Vagina (tissue), 2 donors: ENCODE measurements at regions not wholly inside any gene's neighbourhood (a gene's known extent, or its start where the extent isn't known, plus 50 kb on each side); places are given as distances from the start of the nearest gene placed in this dataset.

Experiments
- DNase-seq, 2 donors: peaks; one replicate each; pipeline ENCODE4 v3.0.0-alpha.2; 2017; ENCODE audit errors: extremely low spot score in 2 of 2
- H3K27ac ChIP-seq: fragments of 200-600 bp; sonication (generic); one replicate; pipeline ENCODE4 v1.5.1; 2019
- H3K27me3 ChIP-seq: fragments of 200-600 bp; sonication (generic); one replicate; pipeline ENCODE4 v1.5.1; 2019
- H3K36me3 ChIP-seq, 2 donors: fragments of 200-600 bp; sonication (generic); one replicate each; pipeline ENCODE4 v1.5.1; 2017 to 2019
- H3K4me1 ChIP-seq: fragments of 200-600 bp; sonication (generic); one replicate; pipeline ENCODE4 v1.5.1; 2019
- H3K4me3 ChIP-seq, 2 donors: fragments of 200-600 bp; sonication (generic); 1 replicate in 1 of 2; 2 replicates in 1 of 2; pipeline ENCODE4 v1.5.1; 2016 to 2019
- H3K9me3 ChIP-seq: fragments of 200-600 bp; sonication (generic); one replicate; pipeline ENCODE4 v1.5.1; 2019
- CTCF ChIP-seq, 3 experiments: fragments of 450-650 bp in 2 of 3; fragments of 200-600 bp in 1 of 3; sonication (generic) in 1 of 3; IDR thresholded peaks; one replicate each; pipeline ENCODE4 v1.5.1; 2017 to 2019; ENCODE audit warnings: antibody characterized with exemption in 3 of 3, mild to moderate bottlenecking in 2 of 3, moderate library complexity in 2 of 3
- POLR2A ChIP-seq, 2 donors: fragments of 450-650 bp; IDR thresholded peaks; one replicate each; pipeline ENCODE4 v1.6.1; 2017; ENCODE audit warnings: antibody characterized with exemption in 2 of 2, mild to moderate bottlenecking in 2 of 2, moderate library complexity in 2 of 2
- POLR2AphosphoS5 ChIP-seq, 2 donors: sonication (generic); formaldehyde crosslinking; IDR thresholded peaks; one replicate each; pipeline ENCODE4 v1.9.0; 2017; ENCODE audit warnings: antibody characterized with exemption in 2 of 2, mild to moderate bottlenecking in 2 of 2, low read depth in 1 of 2; ENCODE audit not compliant: insufficient read depth in 1 of 2
- intact Hi-C: fragments of 100-400 bp; cut with DNase I; formaldehyde crosslinking; loops from one replicate; pipeline ENCODE4 v1.15.1; 2023

DNA sequence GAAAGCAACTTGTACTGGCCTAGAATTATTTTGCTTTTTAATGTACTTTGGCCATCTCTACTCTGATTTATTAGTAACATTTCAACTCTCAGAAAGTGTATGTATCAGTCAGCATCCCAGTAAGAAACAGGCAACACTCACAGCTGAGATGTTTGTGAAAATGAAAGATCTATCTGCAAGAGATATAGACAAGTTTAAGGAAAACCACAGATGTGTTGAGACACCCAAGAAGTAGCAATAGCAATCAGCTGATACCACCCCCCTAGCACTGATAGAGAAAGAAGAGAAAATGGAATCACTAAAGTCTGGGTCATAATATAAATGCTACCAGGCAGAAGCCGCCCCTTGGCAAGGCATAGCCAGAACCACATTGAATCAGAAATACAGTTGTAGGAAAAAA is 372.0 kb downstream of the ARAP2 start:
- Histone ChIP-seq H3K4me1 (no peaks in the 10 kb centered on the region), H3K27ac (no peak overlapping the region), H3K9me3 (no peaks in the 10 kb centered on the region), H3K4me3 (no peak overlapping the region), H3K27me3 (no peaks in the 10 kb centered on the region), H3K36me3 (no peaks in the 10 kb centered on the region)
- intact Hi-C loops, result no loop called here
- TF ChIP-seq CTCF (IDR thresholded peaks at IDR 0.05), result no peak
- TF ChIP-seq POLR2A (IDR thresholded peaks at IDR 0.05), result no peak
- TF ChIP-seq POLR2AphosphoS5 (IDR thresholded peaks at IDR 0.05; ENCODE audit: insufficient read depth in 1 of 2, low read depth in 1 of 2), result no peak
- DNase-seq, result no peak

DNA sequence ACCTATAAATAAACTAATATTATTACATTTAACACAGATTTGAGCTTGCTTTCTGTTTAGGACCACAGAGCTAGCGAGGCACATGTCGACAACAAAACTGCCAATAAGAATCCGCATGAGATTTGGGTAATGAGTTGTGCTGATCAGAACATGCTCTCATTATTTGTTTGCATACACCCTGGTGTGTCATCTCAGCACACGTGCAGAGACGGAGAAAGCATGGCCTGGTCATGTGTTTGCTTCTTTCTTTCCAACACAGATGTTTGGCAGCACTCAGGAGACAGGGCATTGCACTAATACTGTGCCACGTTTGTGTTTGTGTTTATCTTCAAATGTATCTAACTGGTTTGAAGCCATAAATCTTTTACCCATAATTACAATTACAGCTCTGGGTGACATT is 364.8 kb downstream of the ARAP2 start:
- Histone ChIP-seq H3K27me3 (no peaks in the 10 kb centered on the region), H3K9me3 (no peaks in the 10 kb centered on the region), H3K4me1 (no peaks in the 10 kb centered on the region), H3K36me3 (no peaks in the 10 kb centered on the region), H3K4me3 (no peak overlapping the region), H3K27ac (no peak overlapping the region)
- intact Hi-C loops, result no loop called here
- TF ChIP-seq POLR2A (IDR thresholded peaks at IDR 0.05), result no peak
- TF ChIP-seq POLR2AphosphoS5 (IDR thresholded peaks at IDR 0.05; ENCODE audit: insufficient read depth in 1 of 2, low read depth in 1 of 2), result no peak
- no peak for TF ChIP-seq CTCF (IDR thresholded peaks at IDR 0.05)
- no peak for DNase-seq

GRCh38 chr4:35883108-35883507 is 361.2 kb downstream of the ARAP2 start:
- Histone ChIP-seq H3K4me3 (no peak overlapping the region), H3K27me3 (no peaks in the 10 kb centered on the region), H3K4me1 (no peaks in the 10 kb centered on the region), H3K9me3 (no peaks in the 10 kb centered on the region), H3K36me3 (no peaks in the 10 kb centered on the region), H3K27ac (no peak overlapping the region)
- no peak for DNase-seq
- TF ChIP-seq POLR2A (IDR thresholded peaks at IDR 0.05), result no peak
- no peak for TF ChIP-seq CTCF (IDR thresholded peaks at IDR 0.05)
- no peak for TF ChIP-seq POLR2AphosphoS5 (IDR thresholded peaks at IDR 0.05; ENCODE audit: insufficient read depth in 1 of 2, low read depth in 1 of 2)
- intact Hi-C loops, result no loop called here

- no peaks in the 10 kb centered on the region for H3K9me3 ChIP-seq
- H3K36me3 ChIP-seq, result no peaks in the 10 kb centered on the region
- no peaks in the 10 kb centered on the region for H3K4me1 ChIP-seq
- TF ChIP-seq POLR2AphosphoS5 (IDR thresholded peaks at IDR 0.05; ENCODE audit: insufficient read depth in 1 of 2, low read depth in 1 of 2), result no peak
- intact Hi-C loops, result no loop called here
- no peak overlapping the region for H3K27ac ChIP-seq
- no peak overlapping the region for H3K4me3 ChIP-seq
- H3K27me3 ChIP-seq, result no peaks in the 10 kb centered on the region
- no peak for DNase-seq
Observed at GRCh38 chr4:35884714-35885480, 359.4 kb downstream of the ARAP2 start.

GRCh38 chr4:35897808-35898207 is 346.5 kb downstream of the ARAP2 start:
- DNase-seq, result no peak
- TF ChIP-seq POLR2AphosphoS5 (IDR thresholded peaks at IDR 0.05; ENCODE audit: insufficient read depth in 1 of 2, low read depth in 1 of 2) (no peak), CTCF (IDR thresholded peaks at IDR 0.05) (no peak), POLR2A (IDR thresholded peaks at IDR 0.05) (no peak)
- Histone ChIP-seq H3K9me3 (no peaks in the 10 kb centered on the region), H3K36me3 (no peaks in the 10 kb centered on the region), H3K27ac (no peak overlapping the region), H3K4me3 (no peak overlapping the region), H3K4me1 (no peaks in the 10 kb centered on the region), H3K27me3 (no peaks in the 10 kb centered on the region)
- intact Hi-C loops, result no loop called here
